ENCODE measurements at regions not wholly inside any gene's neighbourhood (a gene's known extent, or its start where the extent isn't known, plus 50 kb on each side); places are given as distances from the start of the nearest gene placed in this dataset.

DNA sequence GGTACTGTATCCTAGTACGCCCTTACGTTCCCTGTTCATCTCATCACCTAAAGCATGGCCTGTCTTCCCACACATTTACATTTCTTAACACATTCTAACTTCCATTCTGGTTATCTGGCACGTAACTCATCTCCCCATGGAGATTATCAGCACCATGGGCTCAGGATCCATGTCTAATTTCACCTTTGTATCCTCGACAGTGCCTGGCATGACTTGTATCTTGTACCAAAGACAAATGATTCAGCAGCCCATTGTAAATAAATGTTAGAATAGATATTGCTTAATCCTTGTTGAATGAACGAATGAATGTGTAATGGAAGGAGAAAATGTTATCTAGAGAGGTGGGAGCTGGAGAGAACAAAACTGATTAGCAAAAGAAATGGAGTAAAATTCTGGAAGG, 69.7 kb upstream of the TPM1 start:
- Histone ChIP-seq H3K4me3 (ENCODE audit: low read length) (no peak overlapping the region), H3K27me3 (replicated peaks; ENCODE audit: insufficient read depth, low read length) (no peaks in the 10 kb centered on the region), H3K4me1 (ENCODE audit: low read length) (no peaks in the 10 kb centered on the region), H3K9ac (ENCODE audit: low read length) (no peak overlapping the region), H3K36me3 (replicated peaks; ENCODE audit: insufficient read depth, low read length) (no peaks in the 10 kb centered on the region), H3K27ac (ENCODE audit: low read length) (no peak overlapping the region), H3K79me2 (ENCODE audit: low read length) (no peaks in the 10 kb centered on the region), H3K9me2 (replicated peaks; ENCODE audit: insufficient read depth, low read length) (no peaks in the 10 kb centered on the region), H3K9me3 (replicated peaks; ENCODE audit: insufficient read depth, low read length) (no peaks in the 10 kb centered on the region), H3K4me2 (ENCODE audit: low read depth, low read length) (no peak overlapping the region), H3F3A (ENCODE audit: insufficient read depth, low read length) (no peaks in the 10 kb centered on the region), H2AFZ (ENCODE audit: low read length) (no peak overlapping the region), H4K20me1 (ENCODE audit: insufficient read depth, low read length) (no peaks in the 10 kb centered on the region)
- DNase-seq = no peak
- TF ChIP-seq, protein P1, sequence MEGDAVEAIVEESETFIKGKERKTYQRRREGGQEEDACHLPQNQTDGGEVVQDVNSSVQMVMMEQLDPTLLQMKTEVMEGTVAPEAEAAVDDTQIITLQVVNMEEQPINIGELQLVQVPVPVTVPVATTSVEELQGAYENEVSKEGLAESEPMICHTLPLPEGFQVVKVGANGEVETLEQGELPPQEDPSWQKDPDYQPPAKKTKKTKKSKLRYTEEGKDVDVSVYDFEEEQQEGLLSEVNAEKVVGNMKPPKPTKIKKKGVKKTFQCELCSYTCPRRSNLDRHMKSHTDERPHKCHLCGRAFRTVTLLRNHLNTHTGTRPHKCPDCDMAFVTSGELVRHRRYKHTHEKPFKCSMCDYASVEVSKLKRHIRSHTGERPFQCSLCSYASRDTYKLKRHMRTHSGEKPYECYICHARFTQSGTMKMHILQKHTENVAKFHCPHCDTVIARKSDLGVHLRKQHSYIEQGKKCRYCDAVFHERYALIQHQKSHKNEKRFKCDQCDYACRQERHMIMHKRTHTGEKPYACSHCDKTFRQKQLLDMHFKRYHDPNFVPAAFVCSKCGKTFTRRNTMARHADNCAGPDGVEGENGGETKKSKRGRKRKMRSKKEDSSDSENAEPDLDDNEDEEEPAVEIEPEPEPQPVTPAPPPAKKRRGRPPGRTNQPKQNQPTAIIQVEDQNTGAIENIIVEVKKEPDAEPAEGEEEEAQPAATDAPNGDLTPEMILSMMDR (IDR thresholded peaks at IDR 0.05; ENCODE audit: low read length) = no peak
- TF ChIP-seq EZH2 (optimal IDR thresholded peaks at IDR 0.05; ENCODE audit: low read depth, low read length) (no peak), EZH2phosphoT487 (IDR thresholded peaks at IDR 0.05; ENCODE audit: low read length) (no peak)

DNA sequence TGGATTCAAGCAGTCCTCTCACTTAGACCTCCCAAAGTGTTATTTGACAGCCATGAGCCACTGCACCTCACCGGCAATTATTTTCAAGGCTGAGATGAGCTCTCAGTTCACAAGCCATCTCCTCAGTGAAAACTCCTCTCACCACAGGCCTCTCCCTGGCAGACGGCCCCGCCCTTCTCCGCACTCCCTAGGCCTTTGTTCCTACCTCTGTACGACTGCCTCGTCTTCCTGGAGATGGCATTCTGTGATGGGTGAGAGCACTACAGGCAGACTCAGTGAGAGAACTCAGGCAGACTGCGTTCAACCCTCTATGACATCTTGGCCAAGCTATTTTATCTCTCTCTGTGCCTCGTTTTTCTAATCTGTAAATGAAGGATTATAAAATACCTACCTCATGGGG, 67.0 kb upstream of the TPM1 start:
- H3F3A ChIP-seq (ENCODE audit: insufficient read depth, low read length) = no peaks in the 10 kb centered on the region
- no peaks in the 10 kb centered on the region for H4K20me1 ChIP-seq (ENCODE audit: insufficient read depth, low read length)
- no peaks in the 10 kb centered on the region for H3K27me3 ChIP-seq (replicated peaks; ENCODE audit: insufficient read depth, low read length)
- H3K79me2 ChIP-seq (ENCODE audit: low read length) = no peaks in the 10 kb centered on the region
- no peak for TF ChIP-seq EZH2phosphoT487 (IDR thresholded peaks at IDR 0.05; ENCODE audit: low read length)
- TF ChIP-seq, protein P1 (IDR thresholded peaks at IDR 0.05; ENCODE audit: low read length) = no peak
- TF ChIP-seq EZH2 (optimal IDR thresholded peaks at IDR 0.05; ENCODE audit: low read depth, low read length) = no peak
- H3K4me1 ChIP-seq (ENCODE audit: low read length) = no peaks in the 10 kb centered on the region
- H3K36me3 ChIP-seq (replicated peaks; ENCODE audit: insufficient read depth, low read length) = no peaks in the 10 kb centered on the region
- no peak for DNase-seq
- no peaks in the 10 kb centered on the region for H3K9me2 ChIP-seq (replicated peaks; ENCODE audit: insufficient read depth, low read length)
- no peak overlapping the region for H3K4me2 ChIP-seq (ENCODE audit: low read depth, low read length)
- no peak overlapping the region for H2AFZ ChIP-seq (ENCODE audit: low read length)
- no peak overlapping the region for H3K4me3 ChIP-seq (ENCODE audit: low read length)
- no peak overlapping the region for H3K27ac ChIP-seq (ENCODE audit: low read length)
- H3K9ac ChIP-seq (ENCODE audit: low read length) = no peak overlapping the region
- H3K9me3 ChIP-seq (replicated peaks; ENCODE audit: insufficient read depth, low read length) = no peaks in the 10 kb centered on the region

DNA sequence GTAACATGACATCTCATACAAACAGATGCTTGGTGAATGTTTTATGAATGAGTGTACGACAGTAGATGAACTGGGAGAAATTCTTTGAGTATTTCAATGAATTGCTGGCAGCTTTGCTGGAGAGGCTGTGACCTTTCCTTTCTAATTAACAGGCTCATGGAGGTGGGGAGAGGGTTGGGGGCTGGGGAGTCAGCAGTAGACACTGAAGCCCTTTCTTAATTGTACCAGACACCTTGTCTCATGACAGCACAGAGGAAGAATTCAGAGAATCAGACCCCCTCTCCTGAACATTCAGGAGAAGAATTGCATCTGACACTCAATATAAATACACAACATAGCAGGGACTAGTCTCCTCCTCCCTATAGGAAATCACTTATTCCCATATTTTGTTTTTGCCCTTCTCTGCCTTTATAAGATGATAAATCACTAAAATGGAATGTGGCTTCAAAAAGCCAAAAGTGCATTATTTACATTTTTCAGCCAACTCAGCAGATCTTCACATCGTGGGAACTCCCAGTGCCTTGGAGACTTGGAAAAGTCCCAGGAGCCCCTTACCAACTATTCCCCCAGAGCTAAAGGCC, 66.2 kb upstream of the TPM1 start:
- Histone ChIP-seq H3K9me3 (replicated peaks; ENCODE audit: insufficient read depth, low read length) (no peaks in the 10 kb centered on the region), H3K9ac (ENCODE audit: low read length) (no peak overlapping the region), H3K9me2 (replicated peaks; ENCODE audit: insufficient read depth, low read length) (no peaks in the 10 kb centered on the region), H3F3A (ENCODE audit: insufficient read depth, low read length) (no peaks in the 10 kb centered on the region), H3K79me2 (ENCODE audit: low read length) (no peaks in the 10 kb centered on the region), H2AFZ (ENCODE audit: low read length) (no peak overlapping the region), H3K4me1 (ENCODE audit: low read length) (no peaks in the 10 kb centered on the region), H3K27ac (ENCODE audit: low read length) (no peak overlapping the region), H4K20me1 (ENCODE audit: insufficient read depth, low read length) (no peaks in the 10 kb centered on the region), H3K36me3 (replicated peaks; ENCODE audit: insufficient read depth, low read length) (no peaks in the 10 kb centered on the region), H3K27me3 (replicated peaks; ENCODE audit: insufficient read depth, low read length) (no peaks in the 10 kb centered on the region), H3K4me3 (ENCODE audit: low read length) (no peak overlapping the region), H3K4me2 (ENCODE audit: low read depth, low read length) (no peak overlapping the region)
- TF ChIP-seq EZH2 (optimal IDR thresholded peaks at IDR 0.05; ENCODE audit: low read depth, low read length) = no peak
- TF ChIP-seq, protein P1 (IDR thresholded peaks at IDR 0.05; ENCODE audit: low read length) = no peak
- no peak for TF ChIP-seq EZH2phosphoT487 (IDR thresholded peaks at IDR 0.05; ENCODE audit: low read length)
- no peak for DNase-seq

Measured in MM.1S (cell line).